A673 (cell line): ENCODE measurements at regions not wholly inside any gene's neighbourhood (a gene's known extent, or its start where the extent isn't known, plus 50 kb on each side); places are given as distances from the start of the nearest gene placed in this dataset.

ENCODE experiments used
- BruUV-seq: library from RNA; stranded (reverse); fragments of 400-500 nt; replicated peaks from 2 replicates; lab custom pipeline; 2021; lab: Mats Ljungman, UMichigan
- CTCF ChIA-PET: fragments of 300-600 bp; sonication (Branson Sonifier 250); formaldehyde crosslinking; loops from one replicate; lab custom pipeline; 2022; ENCODE audit warnings: antibody characterized with exemption; lab: Charles Lee
- POLR2A ChIA-PET: fragments of 300-600 bp; sonication (Branson Sonifier 250); formaldehyde crosslinking; loops from one replicate; lab custom pipeline; 2022; ENCODE audit warnings: antibody characterized with exemption; ENCODE audit not compliant: low non-redundant PET; lab: Charles Lee
- DNase-seq: peaks from one replicate; pipeline ENCODE4 v3.0.0-alpha.2; 2015; ENCODE audit warnings: low spot score
- H3K27ac ChIP-seq: fragments of 200-600 bp; sonication (generic); 2 replicates; pipeline ENCODE4 v1.5.1; 2016; ENCODE audit warnings: mixed run types, low read depth, mild to moderate bottlenecking, mixed read lengths, antibody characterized with exemption, low read length; ENCODE audit not compliant: poor library complexity, severe bottlenecking
- H3K27me3 ChIP-seq: fragments of 200-600 bp; sonication (generic); replicated peaks from 2 replicates; pipeline ENCODE4 v1.6.1; 2017; ENCODE audit warnings: mixed run types, low read depth, mild to moderate bottlenecking, mixed read lengths, antibody characterized with exemption, low read length; ENCODE audit not compliant: insufficient read depth, poor library complexity
- H3K36me3 ChIP-seq: fragments of 200-600 bp; sonication (generic); 2 replicates; pipeline ENCODE4 v1.6.1; 2016; ENCODE audit warnings: mixed run types, mild to moderate bottlenecking, mixed read lengths, antibody characterized with exemption, low read length; ENCODE audit not compliant: insufficient read depth, poor library complexity, severe bottlenecking
- H3K4me1 ChIP-seq: fragments of 200-600 bp; sonication (generic); 2 replicates; pipeline ENCODE4 v1.6.1; 2017; ENCODE audit warnings: mixed run types, mild to moderate bottlenecking, mixed read lengths, antibody characterized with exemption, low read length; ENCODE audit not compliant: insufficient read depth, poor library complexity, severe bottlenecking
- H3K4me3 ChIP-seq: fragments of 200-600 bp; sonication (generic); 2 replicates; pipeline ENCODE4 v1.5.1; 2016; ENCODE audit warnings: low read depth, mixed run types, mild to moderate bottlenecking, mixed read lengths, low read length; ENCODE audit not compliant: poor library complexity, severe bottlenecking
- H3K9me3 ChIP-seq: fragments of 200-600 bp; sonication (generic); 2 replicates; pipeline ENCODE4 v1.6.1; 2016; ENCODE audit warnings: mixed run types, low read depth, mild to moderate bottlenecking, mixed read lengths, antibody characterized with exemption, low read length; ENCODE audit not compliant: poor library complexity, severe bottlenecking
- CTCF ChIP-seq: fragments of 300-800, 200-600 bp; sonication (generic); conservative IDR thresholded peaks from 2 replicates; pipeline ENCODE4 v1.5.1; 2017; ENCODE audit warnings: low read depth, mild to moderate bottlenecking, antibody characterized with exemption, low read length, moderate library complexity, mixed read lengths
- EZH2 ChIP-seq: fragments of 200-600 bp; sonication (generic); IDR thresholded peaks from 2 replicates; pipeline ENCODE4 v1.6.1; 2017; ENCODE audit warnings: borderline replicate concordance, low read depth, mild to moderate bottlenecking, mixed read lengths, antibody characterized with exemption, low read length; ENCODE audit not compliant: poor library complexity, severe bottlenecking
- intact Hi-C: fragments of 100-400 bp; cut with micrococcal nuclease; formaldehyde crosslinking; loops from one replicate; pipeline ENCODE4 v1.10.0; 2022; ENCODE audit not compliant: unreplicated experiment

DNA sequence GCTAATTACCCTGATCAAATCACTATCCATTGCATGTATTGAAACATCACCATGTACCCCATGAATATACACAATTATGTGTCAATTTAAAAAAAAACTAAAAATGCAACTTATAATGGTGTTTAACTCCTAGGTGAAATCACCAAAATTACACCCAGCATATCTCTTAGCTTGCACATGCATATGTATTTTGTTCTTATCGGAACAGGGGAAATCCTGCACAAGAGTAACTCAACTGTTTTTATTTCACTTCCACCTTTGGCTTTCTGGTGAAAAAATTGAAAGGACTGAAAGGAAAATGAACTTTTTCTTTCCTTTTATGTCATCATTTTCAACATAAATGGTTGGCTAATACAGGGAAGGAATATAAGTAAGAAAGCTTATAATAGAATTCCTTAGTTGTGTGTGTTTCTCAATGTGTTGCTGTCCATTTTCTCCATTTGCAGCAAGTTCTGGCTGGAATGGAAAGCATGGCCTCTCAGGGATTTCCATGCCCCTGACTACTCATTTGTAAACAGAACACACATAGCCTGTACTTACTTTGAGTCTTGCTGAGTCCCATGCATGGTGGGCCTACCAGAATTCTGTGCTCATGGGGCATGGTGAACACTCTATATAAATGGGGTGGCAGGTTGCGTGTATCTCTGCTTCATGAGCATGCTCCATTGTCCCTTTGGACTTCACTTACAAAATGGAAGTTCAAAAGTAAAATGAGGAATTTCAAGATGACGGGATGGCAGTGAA lies 462.0 kb downstream of the HS3ST3B1 start:
- ChIA-PET CTCF (no interaction called here), POLR2A (no interaction called here)
- no peak for DNase-seq
- Histone ChIP-seq H3K36me3 (no peaks in the 10 kb centered on the region), H3K9me3 (peaks cover 5% of the 10 kb centered on the region), H3K27ac (no peak overlapping the region), H3K27me3 (no peaks in the 10 kb centered on the region), H3K4me3 (no peak overlapping the region), H3K4me1 (no peaks in the 10 kb centered on the region)
- TF ChIP-seq EZH2 (no peak), CTCF (no peak)
- intact Hi-C loops, result no loop called here
- no TSS peak for BruUV-seq

DNA sequence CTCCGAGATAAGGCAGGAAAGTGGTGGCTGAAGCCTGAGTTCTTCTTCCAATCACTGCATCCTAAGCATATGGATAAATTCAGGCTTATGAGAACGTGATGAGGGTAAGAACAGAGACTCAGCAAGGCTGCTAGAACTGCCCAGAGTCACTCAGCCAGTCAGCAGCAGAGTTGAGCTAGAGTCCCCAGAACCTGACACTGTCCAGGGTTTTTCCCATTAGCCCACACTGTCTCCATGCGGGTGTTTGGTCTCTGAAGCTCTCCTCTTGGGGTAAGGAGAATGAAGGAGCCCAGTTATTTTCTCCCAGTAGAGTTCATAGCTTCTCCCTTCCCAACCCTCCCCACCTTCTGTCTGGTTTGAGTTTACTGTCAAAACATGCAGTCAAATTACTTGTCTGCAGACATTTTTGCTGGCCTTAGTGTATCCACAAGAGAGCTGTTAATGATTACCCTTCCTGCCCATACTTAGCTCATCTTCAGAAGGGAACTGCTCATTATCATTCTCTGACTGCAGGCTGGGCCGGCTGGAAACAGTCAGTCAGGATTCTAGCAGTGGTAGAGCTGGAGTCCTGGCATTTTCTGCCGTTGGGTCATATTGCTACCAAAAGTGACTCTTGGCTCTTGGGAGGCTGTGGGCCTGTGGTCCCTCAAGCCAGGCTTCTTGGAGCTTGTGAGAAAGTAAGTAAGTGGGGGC lies 460.0 kb downstream of the HS3ST3B1 start:
- ChIA-PET CTCF (no interaction called here), POLR2A (no interaction called here)
- Histone ChIP-seq H3K9me3 (peaks cover 11% of the 10 kb centered on the region), H3K36me3 (no peaks in the 10 kb centered on the region), H3K27me3 (no peaks in the 10 kb centered on the region), H3K27ac (no peak overlapping the region), H3K4me3 (no peak overlapping the region), H3K4me1 (no peaks in the 10 kb centered on the region)
- DNase-seq, result no peak
- no peak for TF ChIP-seq EZH2
- no peak for TF ChIP-seq CTCF
- BruUV-seq, result no TSS peak
- intact Hi-C loops, result no loop called here

GRCh38 chr17:14760212-14760611 lies 459.3 kb downstream of the HS3ST3B1 start:
- H3K4me1 ChIP-seq, result no peaks in the 10 kb centered on the region
- H3K36me3 ChIP-seq, result no peaks in the 10 kb centered on the region
- H3K9me3 ChIP-seq, result peaks cover 11% of the 10 kb centered on the region
- H3K4me3 ChIP-seq, result no peak overlapping the region
- no peak for DNase-seq
- TF ChIP-seq EZH2 (no peak), CTCF (no peak)
- no peaks in the 10 kb centered on the region for H3K27me3 ChIP-seq
- intact Hi-C loops, result no loop called here
- ChIA-PET CTCF (no interaction called here), POLR2A (no interaction called here)
- H3K27ac ChIP-seq, result no peak overlapping the region
- no TSS peak for BruUV-seq
